ENCODE measurements at regions not wholly inside any gene's neighbourhood (a gene's known extent, or its start where the extent isn't known, plus 50 kb on each side); places are given as distances from the start of the nearest gene placed in this dataset.

DNA sequence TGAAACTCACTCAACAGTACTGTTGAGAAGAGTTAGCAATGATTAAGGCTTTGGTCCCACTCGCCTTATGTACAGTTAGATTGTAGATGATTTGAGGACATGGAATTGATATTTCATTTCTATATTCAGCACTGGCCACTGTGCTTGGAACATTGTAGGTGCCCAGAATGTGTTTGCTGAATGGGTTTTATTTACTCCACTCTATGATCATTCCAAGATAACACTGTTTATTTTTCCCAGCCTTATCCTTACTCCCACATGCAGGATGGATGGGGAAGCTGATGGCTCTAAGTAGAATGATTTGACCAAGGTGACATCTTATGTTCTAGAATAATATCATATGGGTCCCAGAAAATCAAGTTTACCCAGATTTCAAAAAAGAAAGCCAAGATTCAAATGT lies 124.6 kb upstream of the RXFP2 start:
- Mint-ChIP-seq H3K4me1 (peaks cover 4% of the 10 kb centered on the region), H3K36me3 (ENCODE audit: low read depth) (no peaks in the 10 kb centered on the region), H3K9me3 (peaks cover 11% of the 10 kb centered on the region), H3K4me3 (no peak overlapping the region), H3K27me3 (ENCODE audit: insufficient read depth) (no peaks in the 10 kb centered on the region), H3K27ac (no peak overlapping the region)
- TF ChIP-seq, protein P1, sequence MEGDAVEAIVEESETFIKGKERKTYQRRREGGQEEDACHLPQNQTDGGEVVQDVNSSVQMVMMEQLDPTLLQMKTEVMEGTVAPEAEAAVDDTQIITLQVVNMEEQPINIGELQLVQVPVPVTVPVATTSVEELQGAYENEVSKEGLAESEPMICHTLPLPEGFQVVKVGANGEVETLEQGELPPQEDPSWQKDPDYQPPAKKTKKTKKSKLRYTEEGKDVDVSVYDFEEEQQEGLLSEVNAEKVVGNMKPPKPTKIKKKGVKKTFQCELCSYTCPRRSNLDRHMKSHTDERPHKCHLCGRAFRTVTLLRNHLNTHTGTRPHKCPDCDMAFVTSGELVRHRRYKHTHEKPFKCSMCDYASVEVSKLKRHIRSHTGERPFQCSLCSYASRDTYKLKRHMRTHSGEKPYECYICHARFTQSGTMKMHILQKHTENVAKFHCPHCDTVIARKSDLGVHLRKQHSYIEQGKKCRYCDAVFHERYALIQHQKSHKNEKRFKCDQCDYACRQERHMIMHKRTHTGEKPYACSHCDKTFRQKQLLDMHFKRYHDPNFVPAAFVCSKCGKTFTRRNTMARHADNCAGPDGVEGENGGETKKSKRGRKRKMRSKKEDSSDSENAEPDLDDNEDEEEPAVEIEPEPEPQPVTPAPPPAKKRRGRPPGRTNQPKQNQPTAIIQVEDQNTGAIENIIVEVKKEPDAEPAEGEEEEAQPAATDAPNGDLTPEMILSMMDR (conservative IDR thresholded peaks at IDR 0.05) = no peak
- Histone ChIP-seq H3K9ac (ENCODE audit: extremely low read depth, low read length, poor library complexity, severe bottlenecking) (no peak overlapping the region), H3K4me1 (ENCODE audit: control insufficient read depth, insufficient read depth, low read length) (no peaks in the 10 kb centered on the region), H3K9me3 (ENCODE audit: control insufficient read depth, low read length) (peaks cover 15% of the 10 kb centered on the region), H3K4me3 (ENCODE audit: low read length) (no peak overlapping the region), H3K36me3 (ENCODE audit: control insufficient read depth, insufficient read depth, low read length) (no peaks in the 10 kb centered on the region), H3K27ac (ENCODE audit: low read depth, low read length) (no peak overlapping the region), H3K27me3 (ENCODE audit: control insufficient read depth, insufficient read depth, low read length, poor library complexity, severe bottlenecking) (no peaks in the 10 kb centered on the region)
- WGBS, 2 experiments (ENCODE audit: insufficient coverage in 1 of 2, insufficient read length in 1 of 2) = 94 to 100% methylated on average over 1 of the region's 1 CpG
- no peak for DNase-seq

DNA sequence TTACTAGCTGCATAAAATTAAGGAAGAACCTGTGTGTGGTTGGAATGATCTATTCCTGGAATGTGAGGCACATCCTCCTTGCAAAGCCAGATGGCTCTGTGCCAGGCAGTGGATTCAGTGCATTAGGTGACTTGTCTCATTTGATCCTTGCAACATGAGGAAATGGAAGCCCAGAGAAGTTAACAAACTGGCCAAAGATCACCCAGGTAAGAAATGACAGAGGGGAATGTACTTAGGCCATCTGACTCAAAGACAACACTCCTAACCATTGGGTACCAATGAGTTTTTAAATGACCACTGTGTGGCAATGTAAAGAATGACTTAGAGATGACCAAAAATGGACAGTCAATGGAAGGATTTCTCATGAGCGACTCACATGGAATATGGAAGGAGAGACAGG lies 114.2 kb upstream of the RXFP2 start:
- WGBS, 2 experiments (ENCODE audit: insufficient coverage in 1 of 2, insufficient read length in 1 of 2) = 75 to 98% methylated on average over 1 of the region's 1 CpG

DNA sequence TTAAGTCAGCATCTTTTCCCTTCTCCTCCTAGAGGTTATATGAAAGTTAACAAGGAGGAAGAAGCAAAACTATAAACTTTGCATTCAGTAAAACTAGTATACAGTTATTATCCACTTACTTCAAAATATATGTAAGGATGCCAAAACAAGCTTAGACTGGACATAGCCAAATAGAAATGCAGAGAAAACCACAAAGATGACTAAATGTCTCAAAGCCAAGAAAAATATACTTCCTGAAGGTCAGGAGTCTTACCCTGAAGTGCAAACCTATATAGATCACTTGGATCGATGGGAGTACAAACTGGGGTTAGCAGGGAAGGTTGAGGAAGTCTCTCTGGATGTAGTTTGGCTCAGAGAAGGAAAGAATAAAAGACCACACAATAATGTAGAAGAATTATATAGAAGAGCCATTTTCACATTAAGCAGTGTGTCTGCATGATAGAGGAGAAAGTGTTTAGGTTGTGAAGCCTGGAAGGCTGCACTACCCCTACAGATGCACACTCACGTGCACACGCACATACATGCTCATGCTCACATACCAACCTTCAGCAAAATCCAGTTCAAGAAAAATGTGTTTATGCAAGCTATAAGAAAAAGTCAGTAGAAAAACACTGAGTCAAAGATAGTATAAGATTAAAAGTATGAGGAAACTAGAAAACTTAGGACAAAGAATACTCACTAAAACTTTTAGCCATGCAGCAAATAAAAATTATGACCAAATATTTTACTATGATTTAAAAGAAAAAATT lies 112.1 kb upstream of the RXFP2 start:
- peaks cover 18% of the 10 kb centered on the region for H3K9me3 ChIP-seq (ENCODE audit: control insufficient read depth, low read length)
- H3K4me1 ChIP-seq (ENCODE audit: control insufficient read depth, insufficient read depth, low read length) = no peaks in the 10 kb centered on the region
- Mint-ChIP-seq H3K4me1 (peaks cover 12% of the 10 kb centered on the region), H3K27ac (no peak overlapping the region), H3K4me3 (no peak overlapping the region), H3K27me3 (ENCODE audit: insufficient read depth) (no peaks in the 10 kb centered on the region), H3K36me3 (ENCODE audit: low read depth) (peaks cover 10% of the 10 kb centered on the region), H3K9me3 (peaks cover 36% of the 10 kb centered on the region)
- 92% methylated on average over 2 of the region's 3 CpGs; no CpG with 5 or more reads in 1 of the 2 experiments for WGBS, 2 experiments (ENCODE audit: insufficient coverage in 1 of 2, insufficient read length in 1 of 2)
- H3K27ac ChIP-seq (ENCODE audit: low read depth, low read length) = no peak overlapping the region
- H3K4me3 ChIP-seq (ENCODE audit: low read length) = no peak overlapping the region
- no peak for DNase-seq
- TF ChIP-seq, protein P1 (conservative IDR thresholded peaks at IDR 0.05) = no peak
- H3K36me3 ChIP-seq (ENCODE audit: control insufficient read depth, insufficient read depth, low read length) = peaks cover 5% of the 10 kb centered on the region
- H3K27me3 ChIP-seq (ENCODE audit: control insufficient read depth, insufficient read depth, low read length, poor library complexity, severe bottlenecking) = no peaks in the 10 kb centered on the region
- no peak overlapping the region for H3K9ac ChIP-seq (ENCODE audit: extremely low read depth, low read length, poor library complexity, severe bottlenecking)

More for the DNA sequence above, 114.2 kb upstream of the RXFP2 start:
- Histone ChIP-seq H3K9ac (ENCODE audit: extremely low read depth, low read length, poor library complexity, severe bottlenecking) (no peak overlapping the region), H3K4me1 (ENCODE audit: control insufficient read depth, insufficient read depth, low read length) (no peaks in the 10 kb centered on the region), H3K27me3 (ENCODE audit: control insufficient read depth, insufficient read depth, low read length, poor library complexity, severe bottlenecking) (no peaks in the 10 kb centered on the region), H3K4me3 (ENCODE audit: low read length) (no peak overlapping the region), H3K36me3 (ENCODE audit: control insufficient read depth, insufficient read depth, low read length) (peaks cover 5% of the 10 kb centered on the region), H3K27ac (ENCODE audit: low read depth, low read length) (no peak overlapping the region), H3K9me3 (ENCODE audit: control insufficient read depth, low read length) (peaks cover 17% of the 10 kb centered on the region)
- H3K36me3 Mint-ChIP-seq (ENCODE audit: low read depth) = peaks cover 5% of the 10 kb centered on the region
- H3K27me3 Mint-ChIP-seq (ENCODE audit: insufficient read depth) = no peaks in the 10 kb centered on the region
- no peak overlapping the region for H3K27ac Mint-ChIP-seq
- no peaks in the 10 kb centered on the region for H3K4me1 Mint-ChIP-seq
- TF ChIP-seq, protein P1 (conservative IDR thresholded peaks at IDR 0.05) = no peak
- H3K9me3 Mint-ChIP-seq = peaks cover 20% of the 10 kb centered on the region
- no peak overlapping the region for H3K4me3 Mint-ChIP-seq
- no peak for DNase-seq
